KMS-11 (cell line): ENCODE measurements at regions not wholly inside any gene's neighbourhood (a gene's known extent, or its start where the extent isn't known, plus 50 kb on each side); places are given as distances from the start of the nearest gene placed in this dataset.

Experiments used
- H2AFZ ChIP-seq: fragments of 200-600 bp; sonication (generic); 2 replicates; pipeline ENCODE4 v1.6.1; 2016; ENCODE audit warnings: antibody characterized with exemption, mixed run types, low read depth
- H3K27ac ChIP-seq: fragments of 200-600 bp; sonication (generic); 2 replicates; pipeline ENCODE4 v1.6.1; 2016; ENCODE audit warnings: mild to moderate bottlenecking, mixed run types
- H3K27me3 ChIP-seq: fragments of 200-600 bp; sonication (generic); 2 replicates; pipeline ENCODE4 v1.6.1; 2017; ENCODE audit warnings: mild to moderate bottlenecking, low read depth, mixed run types, moderate library complexity; ENCODE audit not compliant: insufficient read depth
- H3K36me3 ChIP-seq: fragments of 200-600 bp; sonication (generic); 2 replicates; pipeline ENCODE4 v1.6.1; 2017; ENCODE audit warnings: mild to moderate bottlenecking, mixed run types; ENCODE audit not compliant: insufficient read depth
- H3K4me1 ChIP-seq: fragments of 200-600 bp; sonication (generic); 2 replicates; pipeline ENCODE4 v1.6.1; 2016; ENCODE audit warnings: mild to moderate bottlenecking, low read depth, mixed run types; ENCODE audit not compliant: poor library complexity, severe bottlenecking
- H3K4me2 ChIP-seq: fragments of 200-600 bp; sonication (generic); 2 replicates; pipeline ENCODE4 v1.7.0; 2016; ENCODE audit warnings: mild to moderate bottlenecking, mixed run types
- H3K4me3 ChIP-seq: fragments of 200-600 bp; sonication (generic); IDR thresholded peaks from 2 replicates; pipeline ENCODE4 v1.6.1; 2017; ENCODE audit warnings: low read depth, low read length, mixed read lengths; ENCODE audit not compliant: insufficient read depth
- H3K79me2 ChIP-seq: fragments of 200-600 bp; sonication (generic); 2 replicates; pipeline ENCODE4 v1.6.1; 2016; ENCODE audit warnings: low read depth, mixed run types; ENCODE audit not compliant: insufficient read depth
- H3K9ac ChIP-seq: fragments of 200-600 bp; sonication (generic); 2 replicates; pipeline ENCODE4 v1.6.1; 2016; ENCODE audit warnings: mild to moderate bottlenecking, mixed run types
- H4K20me1 ChIP-seq: fragments of 200-600 bp; sonication (generic); 2 replicates; pipeline ENCODE4 v1.6.1; 2016; ENCODE audit warnings: mild to moderate bottlenecking, mixed run types; ENCODE audit not compliant: insufficient read depth
- CTCF ChIP-seq: fragments of 200-600 bp; sonication (generic); conservative IDR thresholded peaks from 2 replicates; pipeline ENCODE4 v1.6.1; 2017; ENCODE audit warnings: low read depth, mild to moderate bottlenecking, antibody characterized with exemption, low read length, moderate library complexity, mixed read lengths

- no peaks in the 10 kb centered on the region for H4K20me1 ChIP-seq
- no peak for TF ChIP-seq CTCF
- H3K4me2 ChIP-seq: no peak overlapping the region
- H3K4me3 ChIP-seq: no peak overlapping the region
- no peaks in the 10 kb centered on the region for H3K79me2 ChIP-seq
- H3K36me3 ChIP-seq: no peaks in the 10 kb centered on the region
- H3K27me3 ChIP-seq: no peaks in the 10 kb centered on the region
- H2AFZ ChIP-seq: no peak overlapping the region
- no peak overlapping the region for H3K27ac ChIP-seq
- H3K9ac ChIP-seq: no peak overlapping the region
- no peaks in the 10 kb centered on the region for H3K4me1 ChIP-seq
Measured at GRCh38 chr5:54653956-54654614, 136.5 kb downstream of the SNX18 start.

GRCh38 chr5:54651482-54652076, 134.0 kb downstream of the SNX18 start:
- Histone ChIP-seq H3K27ac (no peak overlapping the region), H3K36me3 (no peaks in the 10 kb centered on the region), H2AFZ (no peak overlapping the region), H3K4me3 (no peak overlapping the region), H3K9ac (no peak overlapping the region), H3K4me1 (peaks cover 11% of the 10 kb centered on the region), H3K79me2 (no peaks in the 10 kb centered on the region), H4K20me1 (no peaks in the 10 kb centered on the region), H3K27me3 (no peaks in the 10 kb centered on the region), H3K4me2 (no peak overlapping the region)
- TF ChIP-seq CTCF: no peak

- no peaks in the 10 kb centered on the region for H4K20me1 ChIP-seq
- H3K4me3 ChIP-seq: no peak overlapping the region
- no peak overlapping the region for H3K4me2 ChIP-seq
- H3K79me2 ChIP-seq: no peaks in the 10 kb centered on the region
- H3K4me1 ChIP-seq: peaks cover 34% of the 10 kb centered on the region
- H3K27ac ChIP-seq: no peak overlapping the region
- H3K27me3 ChIP-seq: no peaks in the 10 kb centered on the region
- no peak overlapping the region for H2AFZ ChIP-seq
- no peaks in the 10 kb centered on the region for H3K36me3 ChIP-seq
- no peak overlapping the region for H3K9ac ChIP-seq
- TF ChIP-seq CTCF: no peak
Measured at GRCh38 chr5:54649041-54649504, 131.5 kb downstream of the SNX18 start.

GRCh38 chr5:54646356-54647101, 129.0 kb downstream of the SNX18 start:
- H3K9ac ChIP-seq: peak overlapping the region; percentile 3; the same call in 1 of the 2 replicates
- H3K4me2 ChIP-seq: peak overlapping the region; percentile 71
- no peaks in the 10 kb centered on the region for H3K79me2 ChIP-seq
- no peaks in the 10 kb centered on the region for H4K20me1 ChIP-seq
- peak overlapping the region; percentile 45 for H3K27ac ChIP-seq
- no peak for TF ChIP-seq CTCF
- peak overlapping the region; percentile 22; the same call in 1 of the 2 replicates for H2AFZ ChIP-seq
- H3K4me1 ChIP-seq: peaks cover 36% of the 10 kb centered on the region
- no peaks in the 10 kb centered on the region for H3K27me3 ChIP-seq
- H3K36me3 ChIP-seq: no peaks in the 10 kb centered on the region
- H3K4me3 ChIP-seq: no peak overlapping the region
